ENCODE measurements at regions not wholly inside any gene's neighbourhood (a gene's known extent, or its start where the extent isn't known, plus 50 kb on each side); places are given as distances from the start of the nearest gene placed in this dataset.

GRCh38 chr7:25625306-25625992 is 397.2 kb upstream of the NPVF start:
- Histone ChIP-seq H3K4me3 (ENCODE audit: low read depth, low read length, poor library complexity, severe bottlenecking) (no peak overlapping the region), H3K36me3 (ENCODE audit: insufficient read depth, low read length, poor library complexity, severe bottlenecking) (no peaks in the 10 kb centered on the region), H3K9me3 (ENCODE audit: low read depth, low read length, poor library complexity, severe bottlenecking) (no peaks in the 10 kb centered on the region), H3K27me3 (replicated peaks; ENCODE audit: insufficient read depth, low read depth, low read length, poor library complexity) (no peaks in the 10 kb centered on the region), H3K27ac (ENCODE audit: low read depth, low read length, poor library complexity, severe bottlenecking) (no peak overlapping the region), H3K4me1 (ENCODE audit: insufficient read depth, low read length, poor library complexity, severe bottlenecking) (no peaks in the 10 kb centered on the region)
- BruUV-seq (replicated peaks): no TSS peak
- TF ChIP-seq CTCF (conservative IDR thresholded peaks at IDR 0.05; ENCODE audit: low read depth, low read length) (no peak), EZH2 (IDR thresholded peaks at IDR 0.05; ENCODE audit: borderline replicate concordance, low read depth, low read length, poor library complexity, severe bottlenecking) (no peak)
- intact Hi-C loops (cut with micrococcal nuclease; ENCODE audit: unreplicated experiment): no loop called here
- POLR2A ChIA-PET (ENCODE audit: low non-redundant PET): no interaction called here
- CTCF ChIA-PET: no interaction called here
- no peak for DNase-seq (ENCODE audit: low spot score)

- H3K27ac ChIP-seq (ENCODE audit: low read depth, low read length, poor library complexity, severe bottlenecking): no peak overlapping the region
- CTCF ChIA-PET: no interaction called here
- no peak for DNase-seq (ENCODE audit: low spot score)
- H3K4me3 ChIP-seq (ENCODE audit: low read depth, low read length, poor library complexity, severe bottlenecking): no peak overlapping the region
- H3K36me3 ChIP-seq (ENCODE audit: insufficient read depth, low read length, poor library complexity, severe bottlenecking): no peaks in the 10 kb centered on the region
- TF ChIP-seq CTCF (conservative IDR thresholded peaks at IDR 0.05; ENCODE audit: low read depth, low read length) (no peak), EZH2 (IDR thresholded peaks at IDR 0.05; ENCODE audit: borderline replicate concordance, low read depth, low read length, poor library complexity, severe bottlenecking) (no peak)
- intact Hi-C loops (cut with micrococcal nuclease; ENCODE audit: unreplicated experiment): no loop called here
- POLR2A ChIA-PET (ENCODE audit: low non-redundant PET): no interaction called here
- no peaks in the 10 kb centered on the region for H3K9me3 ChIP-seq (ENCODE audit: low read depth, low read length, poor library complexity, severe bottlenecking)
- BruUV-seq (replicated peaks): no TSS peak
- H3K4me1 ChIP-seq (ENCODE audit: insufficient read depth, low read length, poor library complexity, severe bottlenecking): no peaks in the 10 kb centered on the region
- no peaks in the 10 kb centered on the region for H3K27me3 ChIP-seq (replicated peaks; ENCODE audit: insufficient read depth, low read depth, low read length, poor library complexity)
Observed at GRCh38 chr7:25626451-25627131, 398.3 kb upstream of the NPVF start.

- CTCF ChIA-PET: no interaction called here
- Histone ChIP-seq H3K27me3 (replicated peaks; ENCODE audit: insufficient read depth, low read depth, low read length, poor library complexity) (no peaks in the 10 kb centered on the region), H3K4me1 (ENCODE audit: insufficient read depth, low read length, poor library complexity, severe bottlenecking) (no peaks in the 10 kb centered on the region), H3K36me3 (ENCODE audit: insufficient read depth, low read length, poor library complexity, severe bottlenecking) (no peaks in the 10 kb centered on the region), H3K4me3 (ENCODE audit: low read depth, low read length, poor library complexity, severe bottlenecking) (no peak overlapping the region), H3K27ac (ENCODE audit: low read depth, low read length, poor library complexity, severe bottlenecking) (no peak overlapping the region), H3K9me3 (ENCODE audit: low read depth, low read length, poor library complexity, severe bottlenecking) (no peaks in the 10 kb centered on the region)
- TF ChIP-seq EZH2 (IDR thresholded peaks at IDR 0.05; ENCODE audit: borderline replicate concordance, low read depth, low read length, poor library complexity, severe bottlenecking) (no peak), CTCF (conservative IDR thresholded peaks at IDR 0.05; ENCODE audit: low read depth, low read length) (no peak)
- no peak for DNase-seq (ENCODE audit: low spot score)
- intact Hi-C loops (cut with micrococcal nuclease; ENCODE audit: unreplicated experiment): no loop called here
- BruUV-seq (replicated peaks): no TSS peak
- POLR2A ChIA-PET (ENCODE audit: low non-redundant PET): no interaction called here
Observed at GRCh38 chr7:25628446-25628845, 400.2 kb upstream of the NPVF start.
